Stimulated activated CD8-positive, alpha-beta memory T cell treated with anti-CD3 and anti-CD28 coated beads, Interleukin-12 subunit alpha, Interleukin-12 subunit beta, amount 100 ng/mL, for 1 hour (primary cell): ENCODE measurements at regions not wholly inside any gene's neighbourhood (a gene's known extent, or its start where the extent isn't known, plus 50 kb on each side); places are given as distances from the start of the nearest gene placed in this dataset.
"Not testable (repeated sequence)": the region's sequence is repeated elsewhere in the genome, so short reads cannot be mapped to it uniquely, and the experiment has no call there.

Source experiments
- DNase-seq: peaks from one replicate; pipeline ENCODE4 v3.0.0-alpha.2; 2020; ENCODE audit warnings: low read depth

- no peak for DNase-seq
These were observed 168.0 kb upstream of the HMGA2 start for GRCh38 chr12:65656156-65656882.

GRCh38 chr12:65656891-65657351, 167.4 kb upstream of the HMGA2 start:
- no peak for DNase-seq

- no peak for DNase-seq
These were observed 166.6 kb upstream of the HMGA2 start for GRCh38 chr12:65657635-65658034.

GRCh38 chr12:65658360-65658759, 165.9 kb upstream of the HMGA2 start:
- no peak for DNase-seq

- no peak for DNase-seq
These were observed 164.6 kb upstream of the HMGA2 start for GRCh38 chr12:65659681-65660080.

- no peak for DNase-seq
These were observed 164.2 kb upstream of the HMGA2 start for GRCh38 chr12:65660096-65660495.

- no peak for DNase-seq
These were observed 163.4 kb upstream of the HMGA2 start for GRCh38 chr12:65660836-65661235.

GRCh38 chr12:65662590-65662989, 161.7 kb upstream of the HMGA2 start:
- DNase-seq = no peak

GRCh38 chr12:65663097-65663496, 161.2 kb upstream of the HMGA2 start:
- DNase-seq = no peak

GRCh38 chr12:65663648-65664047, 160.6 kb upstream of the HMGA2 start:
- no peak for DNase-seq

GRCh38 chr12:65664715-65665250, 159.5 kb upstream of the HMGA2 start:
- DNase-seq = no peak

- DNase-seq = no peak
These were observed 158.5 kb upstream of the HMGA2 start for GRCh38 chr12:65665817-65666216.

- DNase-seq = no peak
These were observed 157.4 kb upstream of the HMGA2 start for GRCh38 chr12:65666876-65667275.

GRCh38 chr12:65667932-65668331, 156.4 kb upstream of the HMGA2 start:
- DNase-seq = no peak

GRCh38 chr12:65668981-65669695, 155.1 kb upstream of the HMGA2 start:
- DNase-seq = no peak

- no peak for DNase-seq
These were observed 153.5 kb upstream of the HMGA2 start for GRCh38 chr12:65670775-65671174.

- no peak for DNase-seq
These were observed 151.8 kb upstream of the HMGA2 start for GRCh38 chr12:65672441-65672840.

- DNase-seq = no peak
These were observed 151.1 kb upstream of the HMGA2 start for GRCh38 chr12:65673156-65673690.

- DNase-seq = no peak
These were observed 150.6 kb upstream of the HMGA2 start for GRCh38 chr12:65673732-65674131.

GRCh38 chr12:65675141-65675621, 149.1 kb upstream of the HMGA2 start:
- DNase-seq = no peak

- not testable (repeated sequence) for DNase-seq
These were observed 146.1 kb upstream of the HMGA2 start for GRCh38 chr12:65678172-65678571.

GRCh38 chr12:65681226-65681625, 143.1 kb upstream of the HMGA2 start:
- DNase-seq = no peak

- no peak for DNase-seq
These were observed 142.2 kb upstream of the HMGA2 start for GRCh38 chr12:65682112-65682511.
